ENCODE measurements at regions not wholly inside any gene's neighbourhood (a gene's known extent, or its start where the extent isn't known, plus 50 kb on each side); places are given as distances from the start of the nearest gene placed in this dataset.

GRCh38 chr17:77022766-77023165 lies 118.0 kb upstream of the SEC14L1 start:
- TF ChIP-seq EP300 (IDR thresholded peaks at IDR 0.05) (no peak), CTCF (IDR thresholded peaks at IDR 0.05) (no peak), POLR2A (IDR thresholded peaks at IDR 0.05) (no peak)

Measured in gastroesophageal sphincter (tissue), 3 donors.